ENCODE measurements at regions not wholly inside any gene's neighbourhood (a gene's known extent, or its start where the extent isn't known, plus 50 kb on each side); places are given as distances from the start of the nearest gene placed in this dataset.
"Not testable (repeated sequence)": the region's sequence is repeated elsewhere in the genome, so short reads cannot be mapped to it uniquely, and the experiment has no call there.

DNA sequence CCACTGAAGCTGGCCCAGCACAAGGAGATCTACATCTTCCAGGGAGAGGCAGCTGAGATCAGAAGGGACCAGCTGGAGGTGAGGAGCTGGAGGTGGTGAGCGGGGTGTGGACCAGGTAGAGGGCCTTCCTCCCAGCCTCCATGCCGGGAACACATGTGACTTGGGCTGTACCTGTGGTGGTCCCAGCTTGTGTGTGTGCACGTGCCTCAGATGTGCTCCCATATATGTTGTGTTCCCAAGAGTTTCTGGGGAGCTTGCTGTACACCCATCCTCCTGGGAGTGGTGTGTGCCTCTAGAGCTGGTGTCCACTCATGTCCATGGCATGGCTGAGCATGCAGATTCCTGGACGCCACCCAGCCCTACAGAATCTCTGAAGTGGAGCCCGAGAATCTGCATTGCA is 183.7 kb upstream of the AKAP13 start:
- ATAC-seq; intact Hi-C loops (cut with DNase I); DNase-seq (ENCODE audit: low spot score): not testable (repeated sequence)

DNA sequence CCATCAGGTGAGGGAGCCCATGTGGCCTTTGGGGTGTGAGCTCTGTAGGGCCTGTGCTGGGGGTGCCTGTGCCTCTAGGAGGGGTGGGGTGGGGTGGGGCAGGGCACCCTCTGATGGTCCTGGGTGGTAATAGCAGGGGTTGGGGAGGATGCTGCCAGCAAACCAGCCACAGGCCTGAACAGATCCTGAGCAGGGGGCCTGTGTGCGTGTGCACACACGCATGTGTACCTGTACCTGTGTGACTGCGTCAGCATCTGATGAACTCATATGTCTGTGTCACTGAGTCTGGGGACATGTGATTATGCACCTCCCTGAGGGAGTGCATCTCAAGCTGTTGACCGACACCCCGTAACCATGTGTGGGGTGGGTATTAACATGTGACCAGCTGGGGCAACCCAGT is 182.8 kb upstream of the AKAP13 start:
- intact Hi-C loops (cut with DNase I); ATAC-seq; DNase-seq (ENCODE audit: low spot score): not testable (repeated sequence)

DNA sequence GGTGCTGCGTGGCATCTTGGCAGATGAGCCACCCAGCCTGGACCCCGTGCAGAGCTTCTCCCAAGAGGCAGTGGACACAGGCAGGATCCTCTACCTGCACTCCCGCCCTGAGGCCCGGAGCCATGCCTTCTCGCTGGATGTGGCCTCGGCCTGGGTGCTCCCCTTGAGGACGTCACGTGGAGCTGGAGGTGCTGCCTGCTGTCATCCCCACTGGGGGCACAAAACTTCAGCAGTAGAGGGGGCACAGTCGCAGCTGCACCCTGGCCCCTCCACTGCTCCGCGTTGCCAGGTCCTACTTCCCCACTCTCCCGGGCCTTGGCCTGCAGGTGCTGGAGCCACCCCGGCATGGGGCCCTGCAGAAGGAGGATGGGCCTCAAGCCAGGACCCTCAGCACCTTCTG is 182.0 kb upstream of the AKAP13 start:
- intact Hi-C loops (cut with DNase I); DNase-seq (ENCODE audit: low spot score): not testable (repeated sequence)
- peak; percentile 24 for ATAC-seq

DNA sequence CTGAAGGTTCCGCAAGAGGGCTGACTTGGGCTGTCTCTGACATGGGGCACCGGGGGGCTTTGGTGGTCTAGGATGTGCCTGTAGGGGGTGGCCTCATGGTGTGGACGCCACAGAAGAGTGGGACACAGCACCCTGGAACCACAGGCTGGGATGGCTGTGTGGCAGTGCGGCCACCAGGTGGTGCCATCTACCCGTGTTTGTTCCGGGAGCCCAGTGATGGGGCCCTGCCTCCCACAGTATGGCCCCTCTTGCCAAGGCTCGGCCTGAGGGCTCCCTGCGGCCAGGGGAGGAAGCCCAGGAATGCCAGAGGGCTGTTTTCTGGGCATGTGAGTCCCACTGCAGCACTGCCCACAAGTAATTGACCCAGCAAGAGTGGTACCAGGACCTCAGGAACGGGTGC is 180.2 kb upstream of the AKAP13 start:
- intact Hi-C loops (cut with DNase I); DNase-seq (ENCODE audit: low spot score): not testable (repeated sequence)
- peak; percentile 89 for ATAC-seq

DNA sequence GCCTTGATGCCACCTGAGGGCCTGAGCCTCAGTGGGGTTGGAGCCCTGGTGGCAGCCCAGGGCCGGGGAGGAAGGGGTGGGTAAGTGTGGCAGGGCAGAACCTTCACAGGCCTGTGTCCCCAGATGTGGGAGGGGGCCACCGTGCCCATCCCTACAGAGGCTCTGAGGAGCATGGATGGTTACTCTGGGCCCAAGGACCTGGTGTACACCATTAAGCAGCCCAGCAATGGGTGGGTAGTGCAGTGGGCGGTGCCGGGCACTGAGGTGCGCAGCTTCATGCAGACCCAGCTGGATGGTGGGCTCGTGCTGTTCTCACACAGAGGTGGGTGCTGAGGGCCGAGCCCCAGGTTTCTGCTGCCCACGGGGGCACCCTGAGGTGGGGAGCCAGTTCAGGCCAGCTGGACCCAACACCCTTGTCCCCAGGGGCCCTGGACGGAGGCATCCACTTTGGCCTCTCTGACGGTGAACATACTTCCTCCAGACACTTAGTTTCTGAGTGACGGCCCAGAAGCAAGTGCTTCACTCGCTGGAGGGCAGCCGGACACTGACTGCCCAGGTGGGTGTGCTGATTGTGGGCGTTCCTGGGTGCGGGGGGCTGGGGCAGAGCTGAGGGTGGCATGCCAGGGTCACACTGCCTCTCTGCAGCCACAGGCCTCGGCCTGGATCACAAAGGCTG is 179.1 kb upstream of the AKAP13 start:
- not testable (repeated sequence) for DNase-seq (ENCODE audit: low spot score)

DNA sequence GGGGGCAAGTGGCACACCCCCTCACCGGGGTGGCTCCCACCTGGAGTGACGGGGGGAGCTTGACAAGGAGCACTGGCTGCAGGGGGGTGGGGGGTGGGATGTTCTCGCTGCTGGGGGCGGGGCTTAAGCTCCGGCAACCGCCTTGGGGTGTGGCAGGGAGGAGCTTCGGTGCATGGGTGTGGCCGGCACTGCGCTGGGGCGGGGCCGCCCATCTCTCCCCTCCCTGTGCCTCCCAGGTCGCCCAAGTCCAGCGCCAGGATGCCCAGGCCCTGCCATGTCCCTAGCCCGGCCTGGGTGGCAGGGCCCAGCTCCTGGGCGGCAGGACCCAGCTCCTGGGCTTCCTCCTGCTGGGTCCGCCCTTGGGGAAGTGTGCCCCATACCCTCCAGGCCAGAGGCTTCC is 175.9 kb upstream of the AKAP13 start:
- ATAC-seq; intact Hi-C loops (cut with DNase I); DNase-seq (ENCODE audit: low spot score): not testable (repeated sequence)

More for the DNA sequence above, 179.1 kb upstream of the AKAP13 start:
- intact Hi-C loops (cut with DNase I), result not testable (repeated sequence)
- ATAC-seq, result peak; percentile 35

DNA sequence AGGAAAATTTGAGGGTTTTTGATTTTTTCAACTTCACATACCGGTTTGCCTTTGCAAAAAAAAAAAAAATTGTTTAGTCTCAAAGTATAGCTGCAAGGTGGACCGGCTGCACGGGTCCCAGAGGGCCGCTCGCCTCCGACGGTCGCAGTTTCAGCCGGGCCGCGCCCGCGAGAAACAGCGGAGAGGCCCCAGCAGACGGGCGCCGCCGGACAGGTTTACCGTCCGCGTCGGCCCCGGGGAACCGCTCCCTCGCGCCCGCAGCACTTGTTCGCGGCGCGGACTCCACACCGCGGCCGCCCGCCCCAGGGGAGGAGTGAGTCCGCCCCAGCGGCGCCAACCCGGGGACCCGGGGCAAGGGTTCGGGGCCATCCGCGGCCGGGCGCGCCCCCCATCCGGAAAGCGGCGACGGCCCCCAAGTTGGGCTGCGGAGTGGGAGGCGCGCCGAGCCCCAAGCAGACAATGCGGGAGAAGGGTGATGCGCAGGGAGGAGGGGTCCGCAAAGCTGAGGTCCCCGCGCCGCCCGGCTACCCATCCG is 146.5 kb upstream of the AKAP13 start:
- DNase-seq (ENCODE audit: low spot score); intact Hi-C loops (cut with DNase I); ATAC-seq: not testable (repeated sequence)

DNA sequence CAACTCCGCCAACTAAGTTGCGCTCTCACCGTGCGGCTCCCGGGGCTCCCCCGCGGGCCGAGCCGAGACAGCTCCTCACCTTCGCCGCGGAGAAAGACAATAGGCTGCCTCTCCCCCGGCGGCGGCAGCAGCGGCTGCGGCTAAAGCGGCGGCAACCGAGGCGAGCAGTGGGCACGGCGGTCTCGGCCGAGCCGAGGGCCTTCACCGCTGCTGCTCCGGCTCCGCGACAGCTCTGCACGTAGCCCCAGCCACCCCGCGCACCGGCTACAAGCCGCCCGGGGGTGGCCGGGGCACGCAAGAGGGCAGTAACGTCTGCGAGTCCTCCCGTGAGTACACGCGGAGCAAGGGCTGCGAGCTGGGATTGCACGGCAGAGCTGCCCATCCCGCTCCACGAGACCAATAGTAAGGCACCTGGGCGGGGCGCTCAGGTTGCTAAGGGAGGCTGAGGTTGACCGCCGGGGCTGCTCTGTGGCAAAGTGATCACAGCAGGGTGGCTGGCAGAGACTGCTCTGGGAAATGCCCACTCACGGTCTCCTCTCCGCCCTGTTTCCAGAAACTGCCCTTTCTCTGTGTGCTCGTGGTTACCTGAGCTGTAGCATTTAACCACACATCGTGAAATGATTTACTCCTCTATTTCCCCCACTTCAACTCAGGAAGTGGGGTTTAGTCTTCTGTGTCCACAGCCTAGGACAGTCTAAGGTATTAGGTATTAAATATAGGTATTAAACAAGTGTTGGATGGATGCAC is 145.8 kb upstream of the AKAP13 start:
- DNase-seq (ENCODE audit: low spot score); intact Hi-C loops (cut with DNase I); ATAC-seq: not testable (repeated sequence)

DNA sequence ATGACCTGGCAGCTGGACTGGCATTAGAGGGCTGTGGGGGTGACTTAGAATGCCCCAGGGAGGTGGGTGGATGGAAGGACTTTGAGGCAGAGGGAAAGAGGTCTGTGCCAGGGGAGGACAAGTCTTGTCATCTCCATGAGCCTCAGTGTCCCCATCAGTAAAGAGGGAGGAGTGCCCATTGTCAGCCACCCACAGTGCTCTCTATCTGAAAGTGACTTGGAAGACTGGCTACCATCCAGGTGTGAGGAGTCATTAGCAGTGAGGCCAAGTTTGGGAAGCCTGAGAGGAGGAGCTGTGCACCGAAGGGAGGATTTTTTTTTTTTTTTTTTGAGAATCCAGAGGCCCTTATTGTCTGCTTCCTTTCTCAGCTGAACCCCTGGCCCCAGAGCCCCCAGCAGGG is 136.3 kb upstream of the AKAP13 start:
- DNase-seq (ENCODE audit: low spot score); intact Hi-C loops (cut with DNase I); ATAC-seq: not testable (repeated sequence)

DNA sequence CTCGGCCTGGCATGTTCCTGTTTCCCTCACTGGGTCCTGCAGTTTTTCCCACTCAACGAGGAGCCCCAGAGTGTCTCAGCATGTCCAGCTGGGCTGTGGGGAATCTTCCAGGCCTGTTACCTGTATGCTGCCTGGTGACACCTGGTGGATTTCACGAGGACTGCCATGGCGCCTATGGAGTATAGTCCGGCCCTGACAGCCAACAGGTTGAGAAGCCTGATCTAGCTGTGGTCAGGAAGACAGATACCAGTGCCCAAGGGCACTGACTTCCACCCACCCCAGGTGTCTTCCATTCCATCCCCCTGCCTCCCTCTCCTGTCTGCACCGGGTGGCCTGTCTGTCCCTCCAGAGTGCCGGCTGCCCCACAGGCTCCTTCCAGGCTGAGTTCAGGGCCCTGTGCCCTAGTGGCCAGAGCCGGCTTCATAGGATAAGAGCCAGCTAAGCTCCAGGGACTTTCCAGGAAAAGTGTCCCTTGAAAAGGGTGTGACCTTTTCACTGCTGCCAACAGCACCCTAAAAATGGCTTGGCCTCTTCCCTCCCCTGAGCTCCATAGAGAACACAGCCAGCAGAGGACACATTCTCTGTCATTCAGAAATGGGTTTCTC is 129.4 kb upstream of the AKAP13 start:
- ATAC-seq; DNase-seq (ENCODE audit: low spot score); intact Hi-C loops (cut with DNase I): not testable (repeated sequence)

DNA sequence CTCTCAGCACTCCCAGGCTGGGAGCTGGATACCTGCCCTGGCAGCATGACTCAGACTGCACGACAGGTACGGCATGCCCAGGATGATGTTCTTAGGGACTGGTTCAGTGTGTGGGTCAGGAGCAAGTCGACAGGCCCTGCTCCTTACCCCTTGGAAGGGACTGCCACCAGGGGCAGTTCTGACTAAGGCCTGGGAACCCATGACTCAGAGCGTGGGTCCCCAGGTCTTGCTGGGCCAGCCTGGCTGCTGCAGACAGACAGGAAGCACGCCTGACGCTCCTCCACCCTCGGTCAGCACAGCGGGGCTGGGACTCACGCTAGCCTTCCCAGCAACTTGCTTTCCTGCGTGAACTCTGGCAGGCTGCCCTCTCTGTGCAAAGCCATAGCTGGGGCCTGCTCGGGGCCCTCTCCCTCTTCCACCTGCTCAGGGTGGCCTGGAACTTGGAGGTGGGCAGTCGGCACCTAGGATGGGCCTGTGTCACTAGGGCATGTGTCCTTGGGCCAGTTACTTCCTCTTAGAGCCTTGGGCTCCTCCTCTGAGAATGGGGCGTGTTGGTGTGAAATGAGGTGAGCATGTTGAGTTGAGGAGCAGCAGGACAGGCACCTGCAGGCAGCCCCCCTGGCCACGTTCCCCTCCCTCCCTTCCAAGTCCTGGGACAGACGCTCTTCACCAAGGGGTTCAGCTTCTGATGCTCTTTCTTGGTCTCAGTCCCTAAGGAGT is 127.0 kb upstream of the AKAP13 start:
- intact Hi-C loops (cut with DNase I); DNase-seq (ENCODE audit: low spot score); ATAC-seq: not testable (repeated sequence)

DNA sequence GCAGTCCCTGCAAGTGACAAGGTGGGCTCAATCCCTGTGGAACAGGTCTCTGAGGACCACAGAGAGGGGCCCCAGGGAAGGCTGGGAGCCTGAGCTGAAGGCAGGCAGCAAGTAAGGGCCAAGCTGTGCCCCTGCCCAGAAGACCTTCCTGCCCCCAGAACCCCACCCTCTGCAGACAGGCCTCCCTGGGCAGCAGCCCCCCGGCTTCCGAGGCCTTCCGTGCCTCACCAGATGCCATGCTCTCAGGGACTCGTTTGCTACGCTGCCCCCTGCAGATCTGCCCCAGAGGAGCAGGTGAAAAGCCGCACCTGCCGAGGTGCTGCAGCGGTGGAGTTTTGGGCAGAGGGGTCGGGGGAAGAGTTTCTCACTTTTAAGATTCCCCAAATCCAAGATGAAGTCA is 125.4 kb upstream of the AKAP13 start:
- DNase-seq (ENCODE audit: low spot score); intact Hi-C loops (cut with DNase I); ATAC-seq: not testable (repeated sequence)

DNA sequence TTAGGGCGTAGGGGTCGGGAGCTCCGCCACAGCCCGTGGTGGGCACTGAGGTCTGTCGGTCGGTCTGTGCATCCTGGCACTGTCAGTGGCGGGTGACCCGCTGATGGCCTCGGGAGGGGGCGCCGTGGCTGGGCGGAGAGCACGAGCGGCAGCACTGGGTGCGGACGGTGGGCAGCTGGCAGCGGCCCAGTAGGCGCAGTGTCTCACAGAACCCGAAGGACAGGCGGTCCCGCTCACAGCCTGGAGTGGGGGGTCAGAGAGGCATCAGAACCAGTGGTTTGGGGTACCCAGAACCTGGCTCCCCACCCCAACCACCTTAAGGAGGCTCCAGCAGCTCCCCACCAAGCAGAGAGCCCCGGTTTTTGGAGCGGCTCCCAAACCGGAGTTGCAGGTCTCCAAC is 124.9 kb upstream of the AKAP13 start:
- ATAC-seq; intact Hi-C loops (cut with DNase I); DNase-seq (ENCODE audit: low spot score): not testable (repeated sequence)

DNA sequence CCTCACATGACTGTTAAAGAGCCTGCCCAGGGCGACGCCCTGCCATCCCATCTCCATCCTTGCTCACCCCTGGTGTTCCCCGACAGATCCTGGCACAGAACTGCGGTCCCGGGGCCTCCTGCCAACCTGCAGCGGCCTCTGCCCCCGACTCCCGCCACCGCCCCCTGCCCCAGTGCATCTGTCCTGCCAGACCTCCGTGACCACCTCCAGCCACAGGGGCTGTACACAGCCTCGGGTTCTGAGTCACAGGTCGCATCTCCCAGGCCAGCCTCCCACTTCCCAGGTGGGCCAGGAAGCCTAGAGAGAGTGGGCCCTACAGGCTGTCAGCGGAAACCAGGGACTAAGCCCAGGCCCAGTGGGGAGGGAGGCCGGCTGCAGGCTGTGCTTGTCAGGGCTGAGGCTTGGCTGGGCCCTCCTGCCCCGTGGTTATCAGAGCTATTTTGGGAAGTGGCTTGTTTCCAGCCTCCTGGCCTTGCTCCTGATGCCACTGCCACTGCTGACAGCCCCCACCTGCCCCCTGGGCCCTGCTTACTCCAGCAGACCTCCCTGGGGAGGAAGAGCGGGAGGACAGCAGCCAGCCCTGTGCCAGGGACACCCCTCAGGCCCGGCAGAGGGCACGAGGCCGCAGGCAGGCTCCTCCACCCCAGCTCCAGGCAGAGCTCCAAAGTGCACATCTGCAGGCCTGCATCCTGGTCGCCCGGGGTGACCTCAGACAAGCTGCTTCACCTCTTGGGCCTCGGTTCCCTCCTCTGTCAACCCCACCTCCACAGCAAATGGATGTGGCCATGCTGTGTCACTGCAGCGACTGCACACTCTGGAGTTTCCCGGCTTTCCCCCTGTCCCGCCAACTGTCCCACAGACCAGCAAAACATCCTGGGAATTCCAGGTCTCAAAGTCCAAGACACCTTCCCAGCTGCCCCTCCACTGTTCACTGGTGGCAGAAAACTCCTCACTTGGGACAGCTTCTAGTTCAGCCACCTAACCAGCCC is 124.1 kb upstream of the AKAP13 start:
- DNase-seq (ENCODE audit: low spot score); intact Hi-C loops (cut with DNase I): not testable (repeated sequence)
- ATAC-seq, result peak; percentile 61

DNA sequence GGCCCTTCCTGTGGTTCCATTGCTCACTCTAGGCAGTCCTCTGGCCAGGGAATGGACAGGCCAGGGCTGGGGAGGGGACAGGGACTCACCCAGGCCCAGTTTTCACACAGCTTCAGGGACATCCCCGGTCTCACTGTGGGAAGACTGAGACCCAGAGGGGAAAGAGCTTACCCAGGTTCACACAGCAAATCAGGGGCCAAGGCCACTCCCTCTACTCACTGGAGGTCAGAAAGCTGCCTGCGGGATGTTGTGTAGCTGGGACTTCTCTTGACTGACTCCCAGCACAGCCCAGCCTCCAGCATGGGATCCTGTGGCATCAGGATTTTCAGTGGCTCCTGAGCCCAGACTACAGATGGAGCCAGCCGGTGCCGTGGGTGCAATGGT is 122.3 kb upstream of the AKAP13 start:
- intact Hi-C loops (cut with DNase I); ATAC-seq; DNase-seq (ENCODE audit: low spot score): not testable (repeated sequence)

DNA sequence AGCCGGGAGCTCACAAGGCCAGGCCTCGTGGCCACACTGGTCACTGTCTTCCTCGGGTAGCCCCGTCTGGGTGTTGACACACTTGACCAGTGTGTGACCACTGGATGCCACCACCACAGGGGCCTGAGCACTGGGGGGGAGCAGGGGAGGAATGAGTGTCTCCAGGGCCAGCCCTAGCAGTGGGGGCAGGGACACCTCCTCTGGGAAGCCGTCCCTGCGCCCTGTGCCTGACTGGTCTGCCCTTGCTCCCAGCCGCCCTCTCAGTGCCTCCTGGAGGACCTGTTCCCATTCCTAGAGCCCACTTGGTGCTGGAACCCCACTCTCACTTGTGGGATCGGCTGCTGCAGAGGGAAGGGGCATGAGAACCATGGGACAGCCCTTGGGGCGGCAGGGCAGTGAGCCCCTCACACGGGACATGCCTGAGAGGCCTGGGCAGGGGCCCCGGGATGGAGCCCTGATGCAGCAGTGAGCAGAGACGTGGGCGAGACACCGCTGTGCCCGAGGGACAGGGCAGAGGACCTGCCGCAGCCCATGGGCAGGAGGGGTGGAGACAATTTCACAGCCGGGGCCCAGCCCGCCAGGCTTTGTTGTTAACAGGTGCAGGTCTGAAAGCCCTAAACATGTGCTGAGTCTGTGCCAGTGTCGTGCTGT is 121.7 kb upstream of the AKAP13 start:
- intact Hi-C loops (cut with DNase I); ATAC-seq; DNase-seq (ENCODE audit: low spot score): not testable (repeated sequence)

DNA sequence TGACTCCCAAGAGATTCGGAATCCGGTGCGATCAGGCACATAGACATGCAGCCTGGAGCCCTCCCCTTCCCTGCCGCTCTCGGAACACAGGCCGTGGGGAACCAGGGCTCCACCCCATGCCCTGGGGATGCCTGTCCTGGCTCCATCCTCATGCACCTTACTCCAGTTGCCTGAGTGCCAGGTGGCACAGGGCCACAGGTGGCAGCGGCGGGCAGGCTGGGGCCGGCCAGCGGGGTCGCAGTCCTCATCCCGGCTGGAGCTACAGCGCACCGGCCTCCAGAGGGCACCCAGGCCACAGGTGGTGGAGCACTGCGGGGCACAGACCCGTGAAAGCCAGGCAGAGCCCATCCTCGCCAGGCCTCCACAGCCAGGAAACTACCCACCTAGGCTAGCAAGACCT is 119.9 kb upstream of the AKAP13 start:
- intact Hi-C loops (cut with DNase I); DNase-seq (ENCODE audit: low spot score); ATAC-seq: not testable (repeated sequence)

Data from sciatic nerve (tissue), 2 donors.